ENCODE measurements at regions not wholly inside any gene's neighbourhood (a gene's known extent, or its start where the extent isn't known, plus 50 kb on each side); places are given as distances from the start of the nearest gene placed in this dataset.
"Not testable (repeated sequence)": the region's sequence is repeated elsewhere in the genome, so short reads cannot be mapped to it uniquely, and the experiment has no call there.

DNA sequence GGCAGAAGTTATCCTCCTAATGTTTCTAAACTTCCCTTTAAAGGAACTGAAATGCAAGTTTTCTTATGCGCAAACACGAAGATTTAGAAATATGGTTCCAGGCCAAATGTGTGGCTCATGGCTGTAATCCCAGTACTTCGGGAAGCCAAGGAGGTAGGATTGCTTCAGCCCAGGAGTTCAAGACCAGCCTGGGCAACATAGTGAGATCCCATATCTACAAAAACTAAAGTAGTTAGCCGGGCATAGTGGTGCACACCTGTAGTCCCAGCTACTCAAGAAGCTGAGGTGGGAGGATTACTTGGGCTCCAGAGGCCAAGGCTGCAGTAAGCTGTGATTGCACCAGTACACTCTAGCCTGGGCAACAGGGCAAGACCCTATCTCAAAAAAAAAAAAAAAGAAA, 95.8 kb upstream of the SCAF8 start:
- no peak for DNase-seq (ENCODE audit: low spot score)

- DNase-seq (ENCODE audit: low spot score), result no peak
Observed at GRCh38 chr6:154638369-154638768, 94.8 kb upstream of the SCAF8 start.

- DNase-seq (ENCODE audit: low spot score), result not testable (repeated sequence)
Observed at GRCh38 chr6:154639196-154639595, 94.0 kb upstream of the SCAF8 start.

DNA sequence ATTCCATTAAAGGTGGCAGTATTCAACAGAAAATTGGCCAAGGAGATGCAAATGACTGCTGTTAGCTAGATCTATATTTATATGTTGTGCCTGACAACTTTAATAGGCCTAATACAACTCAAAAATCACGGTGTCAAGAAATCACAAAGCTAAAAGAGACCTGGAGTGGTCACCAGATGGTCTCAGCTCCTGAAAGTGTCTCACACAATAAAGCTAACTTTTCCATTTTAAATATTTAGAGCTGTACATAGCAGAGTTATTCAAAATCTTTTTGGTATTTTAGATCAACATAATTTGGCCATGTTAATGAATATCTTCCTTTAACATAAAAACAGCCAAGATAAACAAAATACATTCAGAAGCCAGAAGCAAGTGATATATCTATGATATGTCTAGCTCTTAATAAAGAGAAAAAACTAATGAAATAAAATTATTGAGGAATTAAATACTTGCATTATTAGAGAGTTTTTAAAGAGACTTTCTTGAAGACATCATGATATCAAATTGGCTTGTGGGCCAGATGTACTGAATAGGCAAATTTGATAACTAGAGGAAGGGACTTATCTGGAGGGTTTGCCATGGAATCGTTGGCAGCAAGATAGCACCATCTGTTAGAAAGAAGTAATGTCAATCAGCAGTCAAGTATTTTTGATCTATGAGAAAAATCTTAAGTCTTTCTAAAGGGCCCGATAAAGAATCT, 84.9 kb upstream of the SCAF8 start:
- no peak for DNase-seq (ENCODE audit: low spot score)

GRCh38 chr6:154648888-154649205, 84.4 kb upstream of the SCAF8 start:
- DNase-seq (ENCODE audit: low spot score), result no peak

DNA sequence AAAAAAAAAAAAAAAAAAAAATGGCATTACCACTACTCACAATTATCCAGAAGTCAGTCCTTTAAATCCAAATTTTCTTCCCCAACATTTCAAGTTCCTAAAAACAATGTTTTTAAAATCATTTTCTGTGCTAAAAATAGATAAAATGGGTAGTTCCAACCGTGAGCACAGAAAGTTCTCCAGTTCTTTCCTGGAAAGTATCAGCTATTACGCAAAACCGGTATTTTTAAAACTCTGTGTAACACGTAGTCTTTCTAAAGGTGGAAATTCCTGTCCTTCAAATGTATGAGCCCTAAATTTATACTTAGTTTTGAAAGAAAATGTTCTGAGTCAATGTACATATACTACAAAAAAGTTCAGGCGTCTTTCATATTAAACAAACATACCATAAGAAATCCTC, 83.5 kb upstream of the SCAF8 start:
- DNase-seq (ENCODE audit: low spot score), result no peak

GRCh38 chr6:154650351-154650750, 82.9 kb upstream of the SCAF8 start:
- DNase-seq (ENCODE audit: low spot score), result no peak

- DNase-seq (ENCODE audit: low spot score), result no peak
Observed at GRCh38 chr6:154651656-154652055, 81.6 kb upstream of the SCAF8 start.

DNA sequence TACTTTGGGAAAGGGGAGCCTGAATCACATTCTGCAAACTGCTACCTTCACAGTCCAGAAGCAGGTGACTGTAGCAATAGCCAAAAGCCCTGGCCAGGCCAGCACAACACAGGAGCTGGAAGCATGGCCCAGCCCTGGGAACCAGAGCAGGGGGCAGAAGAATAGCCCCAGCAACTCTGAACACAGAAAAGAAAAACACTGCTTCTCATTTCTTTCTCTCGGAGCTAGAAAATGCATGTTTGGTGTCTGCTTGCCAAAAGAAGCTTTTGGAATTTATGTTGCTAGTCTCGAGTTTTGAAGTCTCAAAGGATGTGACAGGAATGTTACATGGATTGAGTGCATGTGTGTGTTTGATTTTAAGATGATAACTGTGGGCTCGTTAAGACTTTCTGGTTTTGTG, 79.8 kb upstream of the SCAF8 start:
- no peak for DNase-seq (ENCODE audit: low spot score)

DNA sequence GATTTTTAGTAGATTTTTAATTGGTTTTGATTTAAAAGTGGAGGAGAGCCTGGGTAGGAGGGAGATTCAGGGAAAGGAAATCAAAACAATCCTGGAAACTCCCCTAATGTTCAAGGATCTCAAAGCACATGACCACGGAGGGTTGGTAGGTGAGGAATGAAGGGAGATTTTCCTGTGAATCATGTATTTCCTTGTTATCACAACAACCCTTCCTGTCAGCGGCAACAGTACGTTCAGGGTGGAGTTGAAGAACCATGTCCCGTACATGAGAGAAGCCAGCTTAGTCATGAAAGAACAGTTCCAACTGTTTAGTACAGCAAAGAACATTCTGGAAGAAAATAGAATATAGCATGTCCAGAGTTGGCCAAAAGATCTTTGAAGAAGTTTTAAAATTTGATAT, 79.4 kb upstream of the SCAF8 start:
- DNase-seq (ENCODE audit: low spot score), result no peak

- DNase-seq (ENCODE audit: low spot score), result no peak
Observed at GRCh38 chr6:154656660-154657059, 76.6 kb upstream of the SCAF8 start.

GRCh38 chr6:154661768-154662167, 71.4 kb upstream of the SCAF8 start:
- no peak for DNase-seq (ENCODE audit: low spot score)

GRCh38 chr6:154664287-154664686, 68.9 kb upstream of the SCAF8 start:
- no peak for DNase-seq (ENCODE audit: low spot score)

DNA sequence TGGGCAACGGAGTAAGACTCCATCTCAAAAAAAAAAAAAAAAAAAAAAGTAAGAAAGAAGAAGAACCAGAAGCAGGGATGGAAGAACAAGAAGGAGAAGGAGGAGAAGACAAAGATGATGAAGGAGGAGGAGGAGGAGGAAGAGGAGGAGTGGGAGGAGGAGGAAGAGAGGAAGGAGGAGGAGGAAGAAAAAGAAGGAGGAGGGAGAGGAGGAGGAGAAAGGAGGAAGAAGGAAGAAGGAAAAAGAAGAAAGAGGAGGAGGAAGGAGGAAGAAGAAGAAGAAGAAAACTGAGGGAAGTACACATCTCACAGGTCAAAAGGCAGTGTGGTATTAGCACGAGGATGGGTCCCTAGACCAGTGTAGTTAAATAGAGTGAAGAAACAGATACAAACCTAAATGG, 65.1 kb upstream of the SCAF8 start:
- no peak for DNase-seq (ENCODE audit: low spot score)

- no peak for DNase-seq (ENCODE audit: low spot score)
Observed at GRCh38 chr6:154672086-154672485, 61.1 kb upstream of the SCAF8 start.

DNA sequence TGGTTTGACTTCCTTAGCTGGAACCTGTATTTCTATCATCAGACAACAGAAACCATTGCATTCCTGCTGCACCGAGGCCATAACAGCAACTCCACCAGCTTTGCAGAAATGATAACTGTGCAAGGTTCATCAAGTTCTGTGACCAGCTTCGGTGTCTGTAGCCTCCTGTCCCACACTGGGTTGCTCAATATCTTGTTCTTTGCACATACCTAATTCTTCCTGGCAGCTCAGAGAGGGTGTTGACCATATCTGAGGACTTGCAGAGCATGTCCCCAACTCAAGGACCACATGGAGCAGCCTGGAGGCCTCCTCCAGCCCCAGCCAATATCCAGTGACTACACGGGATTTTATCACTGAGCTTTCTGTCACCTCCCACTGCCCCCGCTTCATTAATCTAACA, 59.3 kb upstream of the SCAF8 start:
- DNase-seq (ENCODE audit: low spot score), result no peak

DNA sequence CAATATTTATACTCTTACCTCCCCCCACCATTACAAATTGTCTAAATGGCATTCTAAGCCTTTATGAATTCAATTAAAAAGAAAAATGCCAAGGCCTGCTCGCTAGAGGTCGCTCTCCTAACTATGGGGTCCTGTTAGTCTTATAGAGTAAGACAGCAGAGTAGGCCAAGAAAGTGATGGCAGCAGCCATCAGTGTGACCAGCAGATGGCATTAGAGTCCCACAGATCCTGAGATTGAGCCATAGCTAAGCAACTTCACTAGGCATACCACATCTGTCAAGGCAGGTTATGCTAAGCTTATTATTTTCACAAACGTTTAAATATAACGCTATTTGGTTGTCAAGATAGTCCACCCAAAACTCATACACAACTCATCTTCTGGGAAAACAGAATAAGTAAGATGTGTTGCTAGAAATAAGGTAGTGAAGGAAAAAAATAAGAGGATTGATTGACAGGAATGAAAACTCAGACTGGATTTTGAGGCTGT, 57.6 kb upstream of the SCAF8 start:
- DNase-seq (ENCODE audit: low spot score), result peak; percentile 95

DNA sequence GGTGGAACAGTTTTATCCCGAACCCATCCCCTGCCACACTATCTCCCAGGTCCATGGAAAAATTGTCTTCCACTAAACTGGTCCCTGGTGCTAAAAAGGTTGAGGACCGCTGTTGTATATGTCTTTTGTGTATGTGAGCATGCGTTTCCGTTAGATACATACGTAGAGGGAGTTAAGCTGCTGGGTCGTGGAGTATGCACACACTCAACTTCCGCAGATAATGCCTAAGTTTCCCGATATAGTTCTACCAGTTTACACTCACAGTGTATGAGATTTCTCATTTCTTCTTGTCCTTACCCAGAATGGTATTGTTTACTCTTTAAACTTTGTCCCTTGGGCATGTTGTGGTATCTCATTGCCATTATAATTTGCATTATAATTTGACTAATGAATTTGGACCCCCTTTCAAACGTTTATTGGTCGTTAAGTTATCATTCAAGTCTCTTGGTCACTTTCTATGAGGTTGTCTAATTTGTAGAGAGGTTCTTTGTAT, 50.5 kb upstream of the SCAF8 start:
- no peak for DNase-seq (ENCODE audit: low spot score)
